NCI-H526 (cell line): ENCODE measurements at regions not wholly inside any gene's neighbourhood (a gene's known extent, or its start where the extent isn't known, plus 50 kb on each side); places are given as distances from the start of the nearest gene placed in this dataset.
A peak's percentile ranks its signal among the peaks of the same experiment; 100 is the strongest.

ENCODE experiments used
- DNase-seq, 2 experiments: peaks; one replicate each; lab custom pipeline; 2025; lab: John Stamatoyannopoulos, UW

- no peak for DNase-seq
These were observed 1086.5 kb downstream of the EFNA5 start for GRCh38 chr5:106584268-106584667.

GRCh38 chr5:106578736-106579135 lies 1092.0 kb downstream of the EFNA5 start:
- DNase-seq = no peak

- DNase-seq = no peak
These were observed 1095.9 kb downstream of the EFNA5 start for GRCh38 chr5:106574820-106575219.

GRCh38 chr5:106566031-106566430 lies 1104.7 kb downstream of the EFNA5 start:
- DNase-seq = no peak

- DNase-seq = no peak
These were observed 1125.4 kb downstream of the EFNA5 start for GRCh38 chr5:106545325-106545724.

GRCh38 chr5:106543330-106543729 lies 1127.4 kb downstream of the EFNA5 start:
- no peak for DNase-seq

- no peak for DNase-seq
These were observed 1140.6 kb downstream of the EFNA5 start for GRCh38 chr5:106530150-106530549.

- no peak for DNase-seq
These were observed 1145.3 kb downstream of the EFNA5 start for GRCh38 chr5:106525438-106525837.

GRCh38 chr5:106523852-106524251 lies 1146.9 kb downstream of the EFNA5 start:
- no peak for DNase-seq

GRCh38 chr5:106522296-106522695 lies 1148.4 kb downstream of the EFNA5 start:
- no peak for DNase-seq

- no peak for DNase-seq
These were observed 1149.0 kb downstream of the EFNA5 start for GRCh38 chr5:106521701-106522100.

GRCh38 chr5:106510321-106510720 lies 1160.4 kb downstream of the EFNA5 start:
- no peak for DNase-seq

- DNase-seq = no peak
These were observed 1161.8 kb downstream of the EFNA5 start for GRCh38 chr5:106508894-106509293.

GRCh38 chr5:106493910-106494309 lies 1176.8 kb downstream of the EFNA5 start:
- no peak for DNase-seq

- DNase-seq = no peak
These were observed 1181.7 kb downstream of the EFNA5 start for GRCh38 chr5:106489004-106489403.

GRCh38 chr5:106488407-106488806 lies 1182.3 kb downstream of the EFNA5 start:
- no peak for DNase-seq

GRCh38 chr5:106481374-106481773 lies 1189.4 kb downstream of the EFNA5 start:
- DNase-seq = no peak

GRCh38 chr5:106476630-106477029 lies 1194.1 kb downstream of the EFNA5 start:
- no peak for DNase-seq

- DNase-seq = no peak
These were observed 1196.7 kb downstream of the EFNA5 start for GRCh38 chr5:106474066-106474465.

- no peak for DNase-seq
These were observed 1211.2 kb downstream of the EFNA5 start for GRCh38 chr5:106459541-106459940.

- peak in 1 of 2 experiments; percentile 50 for DNase-seq
These were observed 1215.9 kb downstream of the EFNA5 start for GRCh38 chr5:106454651-106455415.

GRCh38 chr5:106454050-106454449 lies 1216.7 kb downstream of the EFNA5 start:
- no peak for DNase-seq

- no peak for DNase-seq
These were observed 1218.7 kb downstream of the EFNA5 start for GRCh38 chr5:106451998-106452397.

- DNase-seq = no peak
These were observed 1227.0 kb downstream of the EFNA5 start for GRCh38 chr5:106443746-106444145.
